ENCODE measurements at regions not wholly inside any gene's neighbourhood (a gene's known extent, or its start where the extent isn't known, plus 50 kb on each side); places are given as distances from the start of the nearest gene placed in this dataset.
"Not testable (repeated sequence)": the region's sequence is repeated elsewhere in the genome, so short reads cannot be mapped to it uniquely, and the experiment has no call there.

- ATAC-seq; intact Hi-C loops (cut with DNase I); DNase-seq: not testable (repeated sequence)
Measured at GRCh38 chr5:99143283-99143795, 214.5 kb upstream of the CHD1 start.

- intact Hi-C loops (cut with DNase I) = no loop called here
- DNase-seq = no peak
- ATAC-seq = no peak
Measured at GRCh38 chr5:99141534-99142128, 212.8 kb upstream of the CHD1 start.

GRCh38 chr5:99138911-99139310, 210.1 kb upstream of the CHD1 start:
- intact Hi-C loops (cut with DNase I) = no loop called here
- DNase-seq (no peak), ATAC-seq (no peak)

GRCh38 chr5:99133921-99134320, 205.1 kb upstream of the CHD1 start:
- no peak for DNase-seq
- intact Hi-C loops (cut with DNase I) = no loop called here
- ATAC-seq = no peak

GRCh38 chr5:99129768-99130501, 201.1 kb upstream of the CHD1 start:
- intact Hi-C loops (cut with DNase I) = no loop called here
- no peak for DNase-seq
- ATAC-seq = no peak

- intact Hi-C loops (cut with DNase I) = no loop called here
- no peak for DNase-seq
- ATAC-seq = no peak
Measured at GRCh38 chr5:99122976-99123375, 194.2 kb upstream of the CHD1 start.

GRCh38 chr5:99119326-99119725, 190.5 kb upstream of the CHD1 start:
- no peak for ATAC-seq
- no peak for DNase-seq
- intact Hi-C loops (cut with DNase I) = no loop called here

- DNase-seq (no peak), ATAC-seq (no peak)
- intact Hi-C loops (cut with DNase I) = no loop called here
Measured at GRCh38 chr5:99116526-99116925, 187.7 kb upstream of the CHD1 start.

- no peak for DNase-seq
- intact Hi-C loops (cut with DNase I) = no loop called here
- no peak for ATAC-seq
Measured at GRCh38 chr5:99109894-99110293, 181.1 kb upstream of the CHD1 start.

GRCh38 chr5:99105216-99105615, 176.4 kb upstream of the CHD1 start:
- intact Hi-C loops (cut with DNase I) = no loop called here
- no peak for ATAC-seq
- no peak for DNase-seq

GRCh38 chr5:99104538-99105132, 175.8 kb upstream of the CHD1 start:
- ATAC-seq = no peak
- intact Hi-C loops (cut with DNase I) = no loop called here
- DNase-seq = no peak

- DNase-seq = no peak
- intact Hi-C loops (cut with DNase I) = no loop called here
- ATAC-seq = no peak
Measured at GRCh38 chr5:99102073-99102697, 173.4 kb upstream of the CHD1 start.

- ATAC-seq (no peak), DNase-seq (no peak)
- intact Hi-C loops (cut with DNase I) = no loop called here
Measured at GRCh38 chr5:99099691-99100090, 170.9 kb upstream of the CHD1 start.

- intact Hi-C loops (cut with DNase I) = no loop called here
- ATAC-seq = no peak
- no peak for DNase-seq
Measured at GRCh38 chr5:99089822-99090549, 161.2 kb upstream of the CHD1 start.

- no peak for DNase-seq
- intact Hi-C loops (cut with DNase I) = no loop called here
- ATAC-seq = no peak
Measured at GRCh38 chr5:99088309-99088708, 159.5 kb upstream of the CHD1 start.

GRCh38 chr5:99083197-99083596, 154.4 kb upstream of the CHD1 start:
- intact Hi-C loops (cut with DNase I) = no loop called here
- no peak for ATAC-seq
- DNase-seq = no peak

GRCh38 chr5:99081711-99082110, 152.9 kb upstream of the CHD1 start:
- DNase-seq (no peak), ATAC-seq (no peak)
- intact Hi-C loops (cut with DNase I) = no loop called here

GRCh38 chr5:99076723-99077640, 148.2 kb upstream of the CHD1 start:
- intact Hi-C loops (cut with DNase I) = no loop called here
- ATAC-seq (no peak), DNase-seq (no peak)

- DNase-seq (no peak), ATAC-seq (no peak)
- intact Hi-C loops (cut with DNase I) = no loop called here
Measured at GRCh38 chr5:99072846-99073245, 144.0 kb upstream of the CHD1 start.

Data from left cardiac atrium (tissue), 4 donors.